Neural progenitor cell (in vitro differentiated cells): ENCODE measurements at regions not wholly inside any gene's neighbourhood (a gene's known extent, or its start where the extent isn't known, plus 50 kb on each side); places are given as distances from the start of the nearest gene placed in this dataset.

Experiments used
- EZH2 ChIP-seq: fragments of 200-600 bp; sonication (generic); IDR thresholded peaks from 2 replicates; pipeline ENCODE4 v1.6.1; 2017; ENCODE audit warnings: antibody characterized with exemption, mild to moderate bottlenecking, moderate library complexity
- EZH2phosphoT487 ChIP-seq: fragments of 200-600 bp; sonication (generic); IDR thresholded peaks from 2 replicates; pipeline ENCODE4 v1.6.1; 2017; ENCODE audit warnings: antibody characterized with exemption
- TF ChIP-seq, protein P1 (sequence below): fragments of 200-600 bp; sonication (generic); IDR thresholded peaks from 2 replicates; pipeline ENCODE4 v1.5.1; 2017; ENCODE audit warnings: antibody characterized with exemption, mild to moderate bottlenecking

DNA sequence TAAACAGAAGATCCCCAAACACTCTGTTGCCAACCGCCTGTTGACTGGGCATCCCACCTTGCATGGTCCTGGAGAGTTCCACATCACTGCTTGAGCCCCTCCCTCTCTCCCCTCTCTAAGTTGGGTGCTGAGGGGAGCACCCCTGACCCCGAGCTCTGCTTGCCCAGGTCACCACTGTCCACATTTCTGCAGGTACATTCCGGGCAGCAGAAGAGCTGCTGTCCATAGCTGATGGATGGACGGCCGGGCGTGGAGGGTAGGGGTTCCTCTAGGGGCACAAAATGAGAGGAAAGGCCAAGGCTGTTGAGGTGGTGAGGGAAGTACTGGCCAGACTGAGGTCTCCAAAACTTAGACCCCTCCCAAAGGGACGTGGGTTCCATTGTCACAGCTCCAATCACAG is 227.4 kb upstream of the PPP2R2D start:
- TF ChIP-seq, protein P1, sequence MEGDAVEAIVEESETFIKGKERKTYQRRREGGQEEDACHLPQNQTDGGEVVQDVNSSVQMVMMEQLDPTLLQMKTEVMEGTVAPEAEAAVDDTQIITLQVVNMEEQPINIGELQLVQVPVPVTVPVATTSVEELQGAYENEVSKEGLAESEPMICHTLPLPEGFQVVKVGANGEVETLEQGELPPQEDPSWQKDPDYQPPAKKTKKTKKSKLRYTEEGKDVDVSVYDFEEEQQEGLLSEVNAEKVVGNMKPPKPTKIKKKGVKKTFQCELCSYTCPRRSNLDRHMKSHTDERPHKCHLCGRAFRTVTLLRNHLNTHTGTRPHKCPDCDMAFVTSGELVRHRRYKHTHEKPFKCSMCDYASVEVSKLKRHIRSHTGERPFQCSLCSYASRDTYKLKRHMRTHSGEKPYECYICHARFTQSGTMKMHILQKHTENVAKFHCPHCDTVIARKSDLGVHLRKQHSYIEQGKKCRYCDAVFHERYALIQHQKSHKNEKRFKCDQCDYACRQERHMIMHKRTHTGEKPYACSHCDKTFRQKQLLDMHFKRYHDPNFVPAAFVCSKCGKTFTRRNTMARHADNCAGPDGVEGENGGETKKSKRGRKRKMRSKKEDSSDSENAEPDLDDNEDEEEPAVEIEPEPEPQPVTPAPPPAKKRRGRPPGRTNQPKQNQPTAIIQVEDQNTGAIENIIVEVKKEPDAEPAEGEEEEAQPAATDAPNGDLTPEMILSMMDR: no peak
- TF ChIP-seq EZH2 (no peak), EZH2phosphoT487 (no peak)
